Erythroblast (primary cell): ENCODE measurements at regions not wholly inside any gene's neighbourhood (a gene's known extent, or its start where the extent isn't known, plus 50 kb on each side); places are given as distances from the start of the nearest gene placed in this dataset.

Experiments
- GATA1 ChIP-seq: IDR thresholded peaks from 2 replicates; pipeline ENCODE4 v1.6.1; 2011; ENCODE audit warnings: low read depth, mild to moderate bottlenecking, control low read depth, low read length, moderate library complexity
- POLR2A ChIP-seq: IDR thresholded peaks from 2 replicates; pipeline ENCODE4 v1.6.1; 2011; ENCODE audit warnings: mild to moderate bottlenecking, low read length

DNA sequence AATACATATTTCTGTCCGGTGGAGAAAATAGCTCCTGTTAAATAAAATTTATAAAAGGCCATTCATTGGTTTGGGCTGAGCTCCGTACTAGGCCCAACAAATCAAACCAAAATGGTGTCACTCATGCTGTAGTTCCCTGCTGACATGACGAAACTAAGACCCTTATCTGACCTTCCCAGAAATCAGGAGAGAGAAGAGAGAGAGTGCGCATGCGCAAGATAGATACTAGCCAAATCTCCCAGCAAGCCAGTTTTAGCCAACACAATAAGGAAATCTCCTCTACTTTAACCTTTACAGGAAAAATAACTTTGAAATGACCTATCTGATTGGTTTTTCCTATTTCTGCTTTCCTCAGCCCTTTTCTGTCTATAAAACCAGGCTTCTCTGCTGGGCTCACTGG lies 152.7 kb upstream of the RMST start:
- TF ChIP-seq POLR2A (no peak), GATA1 (no peak)
